Thyroid gland (tissue), 4 donors: ENCODE measurements at regions not wholly inside any gene's neighbourhood (a gene's known extent, or its start where the extent isn't known, plus 50 kb on each side); places are given as distances from the start of the nearest gene placed in this dataset.

Experiments
- POLR2A ChIP-seq, 2 donors: fragments of 450-650 bp; IDR thresholded peaks; one replicate each; pipeline ENCODE4 v1.6.1; 2017; ENCODE audit warnings: antibody characterized with exemption in 2 of 2, mild to moderate bottlenecking in 2 of 2, moderate library complexity in 1 of 2
- TF ChIP-seq, protein P1 (sequence below), 6 experiments: fragments of 200-600 bp in 3 of 6; fragments of 450-650 bp in 3 of 6; sonication (generic) in 3 of 6; IDR thresholded peaks; one replicate each; pipeline ENCODE4 v1.5.1; 2016 to 2019; ENCODE audit warnings: antibody characterized with exemption in 6 of 6, mild to moderate bottlenecking in 2 of 6, inconsistent platforms in 1 of 6, moderate library complexity in 1 of 6

DNA sequence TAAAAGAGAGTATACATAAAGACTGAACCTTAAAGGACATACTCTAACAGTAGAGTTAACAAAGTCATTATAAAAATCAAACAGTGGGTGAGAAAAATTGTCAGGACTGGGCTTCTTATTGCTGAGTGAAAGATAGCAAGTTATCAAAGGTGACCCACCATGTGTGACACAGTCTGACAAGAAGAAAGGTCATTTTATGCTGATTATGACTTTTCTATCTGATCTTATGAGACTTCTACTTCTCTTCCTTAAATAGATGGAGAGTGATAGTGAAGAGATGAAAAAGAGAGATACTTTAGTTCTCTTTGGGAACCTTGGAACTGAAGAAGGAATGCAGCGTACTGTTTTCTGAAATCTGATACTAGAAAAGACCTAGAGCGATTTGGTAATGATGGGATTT lies 2157.1 kb downstream of the NCAM2 start:
- TF ChIP-seq POLR2A (IDR thresholded peaks at IDR 0.05), result no peak
- TF ChIP-seq, protein P1, sequence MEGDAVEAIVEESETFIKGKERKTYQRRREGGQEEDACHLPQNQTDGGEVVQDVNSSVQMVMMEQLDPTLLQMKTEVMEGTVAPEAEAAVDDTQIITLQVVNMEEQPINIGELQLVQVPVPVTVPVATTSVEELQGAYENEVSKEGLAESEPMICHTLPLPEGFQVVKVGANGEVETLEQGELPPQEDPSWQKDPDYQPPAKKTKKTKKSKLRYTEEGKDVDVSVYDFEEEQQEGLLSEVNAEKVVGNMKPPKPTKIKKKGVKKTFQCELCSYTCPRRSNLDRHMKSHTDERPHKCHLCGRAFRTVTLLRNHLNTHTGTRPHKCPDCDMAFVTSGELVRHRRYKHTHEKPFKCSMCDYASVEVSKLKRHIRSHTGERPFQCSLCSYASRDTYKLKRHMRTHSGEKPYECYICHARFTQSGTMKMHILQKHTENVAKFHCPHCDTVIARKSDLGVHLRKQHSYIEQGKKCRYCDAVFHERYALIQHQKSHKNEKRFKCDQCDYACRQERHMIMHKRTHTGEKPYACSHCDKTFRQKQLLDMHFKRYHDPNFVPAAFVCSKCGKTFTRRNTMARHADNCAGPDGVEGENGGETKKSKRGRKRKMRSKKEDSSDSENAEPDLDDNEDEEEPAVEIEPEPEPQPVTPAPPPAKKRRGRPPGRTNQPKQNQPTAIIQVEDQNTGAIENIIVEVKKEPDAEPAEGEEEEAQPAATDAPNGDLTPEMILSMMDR (IDR thresholded peaks at IDR 0.05), result no peak
